ENCODE measurements at regions not wholly inside any gene's neighbourhood (a gene's known extent, or its start where the extent isn't known, plus 50 kb on each side); places are given as distances from the start of the nearest gene placed in this dataset.
A peak's percentile ranks its signal among the peaks of the same experiment; 100 is the strongest.

- no peaks in the 10 kb centered on the region for H3K9me3 ChIP-seq
- H4K20me1 ChIP-seq: no peaks in the 10 kb centered on the region
- H3K27ac ChIP-seq: no peak overlapping the region
- H3K4me2 ChIP-seq: no peak overlapping the region
- no peak for TF ChIP-seq Cebpa-rat (IDR thresholded peaks at IDR 0.05)
- no peak overlapping the region for H3K9ac ChIP-seq
- no peaks in the 10 kb centered on the region for H3K27me3 ChIP-seq
- H3K36me3 ChIP-seq: no peaks in the 10 kb centered on the region
- H3K4me1 ChIP-seq: no peaks in the 10 kb centered on the region
- no peak overlapping the region for H3K4me3 ChIP-seq
Measured at GRCh38 chr4:116878280-116878679, 207.1 kb downstream of the TRAM1L1 start.

GRCh38 chr4:116877069-116877468, 208.3 kb downstream of the TRAM1L1 start:
- no peaks in the 10 kb centered on the region for H3K9me3 ChIP-seq
- H3K27me3 ChIP-seq: no peaks in the 10 kb centered on the region
- H4K20me1 ChIP-seq: no peaks in the 10 kb centered on the region
- no peak overlapping the region for H3K27ac ChIP-seq
- no peaks in the 10 kb centered on the region for H3K4me1 ChIP-seq
- TF ChIP-seq Cebpa-rat (IDR thresholded peaks at IDR 0.05): no peak
- no peak overlapping the region for H3K4me3 ChIP-seq
- no peak overlapping the region for H3K4me2 ChIP-seq
- H3K9ac ChIP-seq: no peak overlapping the region
- no peaks in the 10 kb centered on the region for H3K36me3 ChIP-seq

GRCh38 chr4:116872941-116873340, 212.4 kb downstream of the TRAM1L1 start:
- Histone ChIP-seq H3K36me3 (no peaks in the 10 kb centered on the region), H4K20me1 (no peaks in the 10 kb centered on the region), H3K27me3 (no peaks in the 10 kb centered on the region), H3K9ac (no peak overlapping the region), H3K4me2 (no peak overlapping the region), H3K9me3 (no peaks in the 10 kb centered on the region), H3K4me1 (no peaks in the 10 kb centered on the region), H3K4me3 (no peak overlapping the region), H3K27ac (no peak overlapping the region)
- TF ChIP-seq Cebpa-rat (IDR thresholded peaks at IDR 0.05): no peak

- no peaks in the 10 kb centered on the region for H4K20me1 ChIP-seq
- no peak overlapping the region for H3K9ac ChIP-seq
- H3K4me1 ChIP-seq: no peaks in the 10 kb centered on the region
- H3K4me2 ChIP-seq: no peak overlapping the region
- no peak overlapping the region for H3K27ac ChIP-seq
- TF ChIP-seq Cebpa-rat (IDR thresholded peaks at IDR 0.05): no peak
- H3K4me3 ChIP-seq: no peak overlapping the region
- H3K27me3 ChIP-seq: no peaks in the 10 kb centered on the region
- H3K9me3 ChIP-seq: no peaks in the 10 kb centered on the region
- no peaks in the 10 kb centered on the region for H3K36me3 ChIP-seq
Measured at GRCh38 chr4:116872308-116872707, 213.1 kb downstream of the TRAM1L1 start.

- no peaks in the 10 kb centered on the region for H3K36me3 ChIP-seq
- TF ChIP-seq Cebpa-rat (IDR thresholded peaks at IDR 0.05): no peak
- no peaks in the 10 kb centered on the region for H3K27me3 ChIP-seq
- no peak overlapping the region for H3K9ac ChIP-seq
- no peaks in the 10 kb centered on the region for H3K4me1 ChIP-seq
- no peak overlapping the region for H3K4me2 ChIP-seq
- H3K4me3 ChIP-seq: no peak overlapping the region
- H3K27ac ChIP-seq: no peak overlapping the region
- no peaks in the 10 kb centered on the region for H3K9me3 ChIP-seq
- H4K20me1 ChIP-seq: no peaks in the 10 kb centered on the region
Measured at GRCh38 chr4:116870686-116871085, 214.7 kb downstream of the TRAM1L1 start.

GRCh38 chr4:116866106-116866505, 219.3 kb downstream of the TRAM1L1 start:
- no peak for TF ChIP-seq Cebpa-rat (IDR thresholded peaks at IDR 0.05)
- Histone ChIP-seq H3K27me3 (no peaks in the 10 kb centered on the region), H3K36me3 (no peaks in the 10 kb centered on the region), H3K9me3 (no peaks in the 10 kb centered on the region), H3K9ac (no peak overlapping the region), H3K4me1 (no peaks in the 10 kb centered on the region), H3K4me3 (no peak overlapping the region), H4K20me1 (no peaks in the 10 kb centered on the region), H3K27ac (no peak overlapping the region), H3K4me2 (no peak overlapping the region)

GRCh38 chr4:116862592-116862991, 222.8 kb downstream of the TRAM1L1 start:
- Histone ChIP-seq H3K4me3 (no peak overlapping the region), H3K9me3 (no peaks in the 10 kb centered on the region), H3K4me1 (no peaks in the 10 kb centered on the region), H3K36me3 (no peaks in the 10 kb centered on the region), H3K27me3 (no peaks in the 10 kb centered on the region), H3K4me2 (no peak overlapping the region), H3K27ac (no peak overlapping the region), H4K20me1 (no peaks in the 10 kb centered on the region), H3K9ac (no peak overlapping the region)
- no peak for TF ChIP-seq Cebpa-rat (IDR thresholded peaks at IDR 0.05)

- Histone ChIP-seq H3K27me3 (no peaks in the 10 kb centered on the region), H3K4me1 (no peaks in the 10 kb centered on the region), H3K4me2 (no peak overlapping the region), H3K4me3 (no peak overlapping the region), H4K20me1 (no peaks in the 10 kb centered on the region), H3K27ac (no peak overlapping the region), H3K9me3 (no peaks in the 10 kb centered on the region), H3K36me3 (no peaks in the 10 kb centered on the region), H3K9ac (no peak overlapping the region)
- TF ChIP-seq Cebpa-rat (IDR thresholded peaks at IDR 0.05): no peak
Measured at GRCh38 chr4:116860891-116861290, 224.5 kb downstream of the TRAM1L1 start.

GRCh38 chr4:116849620-116850019, 235.8 kb downstream of the TRAM1L1 start:
- Histone ChIP-seq H3K4me1 (no peaks in the 10 kb centered on the region), H3K27me3 (no peaks in the 10 kb centered on the region), H3K4me2 (no peak overlapping the region), H3K9me3 (no peaks in the 10 kb centered on the region), H3K9ac (no peak overlapping the region), H3K27ac (no peak overlapping the region), H3K36me3 (no peaks in the 10 kb centered on the region), H4K20me1 (no peaks in the 10 kb centered on the region), H3K4me3 (no peak overlapping the region)
- no peak for TF ChIP-seq Cebpa-rat (IDR thresholded peaks at IDR 0.05)

GRCh38 chr4:116847616-116848015, 237.8 kb downstream of the TRAM1L1 start:
- Histone ChIP-seq H3K36me3 (no peaks in the 10 kb centered on the region), H3K4me1 (no peaks in the 10 kb centered on the region), H4K20me1 (no peaks in the 10 kb centered on the region), H3K4me2 (no peak overlapping the region), H3K27ac (no peak overlapping the region), H3K4me3 (no peak overlapping the region), H3K9ac (no peak overlapping the region), H3K9me3 (no peaks in the 10 kb centered on the region), H3K27me3 (no peaks in the 10 kb centered on the region)
- no peak for TF ChIP-seq Cebpa-rat (IDR thresholded peaks at IDR 0.05)

- no peaks in the 10 kb centered on the region for H4K20me1 ChIP-seq
- no peak overlapping the region; the same call in 1 of the 2 replicates for H3K9ac ChIP-seq
- H3K4me2 ChIP-seq: peak overlapping the region; percentile 64
- H3K4me1 ChIP-seq: peaks cover 14% of the 10 kb centered on the region
- no peaks in the 10 kb centered on the region for H3K27me3 ChIP-seq
- H3K27ac ChIP-seq: no peak overlapping the region
- no peaks in the 10 kb centered on the region for H3K9me3 ChIP-seq
- H3K4me3 ChIP-seq: no peak overlapping the region
- no peaks in the 10 kb centered on the region for H3K36me3 ChIP-seq
- TF ChIP-seq Cebpa-rat (IDR thresholded peaks at IDR 0.05): no peak
Measured at GRCh38 chr4:116839826-116840225, 245.6 kb downstream of the TRAM1L1 start.

Data from BLaER1 (cell line).